ENCODE measurements at regions not wholly inside any gene's neighbourhood (a gene's known extent, or its start where the extent isn't known, plus 50 kb on each side); places are given as distances from the start of the nearest gene placed in this dataset.

GRCh38 chr18:39886136-39886535 lies 2068.9 kb upstream of the PIK3C3 start:
- no peak overlapping the region for H3K27ac Mint-ChIP-seq
- no peak overlapping the region for H3K4me3 Mint-ChIP-seq
- H3K9me3 Mint-ChIP-seq, result no peaks in the 10 kb centered on the region
- no peaks in the 10 kb centered on the region for H3K36me3 Mint-ChIP-seq (ENCODE audit: low read depth)
- no peaks in the 10 kb centered on the region for H3K4me1 Mint-ChIP-seq (ENCODE audit: low read depth)
- intact Hi-C loops (cut with micrococcal nuclease), result no loop called here
- H3K27me3 Mint-ChIP-seq (ENCODE audit: insufficient read depth), result no peaks in the 10 kb centered on the region
- DNase-seq (ENCODE audit: low spot score), result no peak

- intact Hi-C loops (cut with micrococcal nuclease), result no loop called here
These were observed 2082.4 kb upstream of the PIK3C3 start for GRCh38 chr18:39872651-39873050.

GRCh38 chr18:39871961-39872360 lies 2083.1 kb upstream of the PIK3C3 start:
- Mint-ChIP-seq H3K27me3 (ENCODE audit: insufficient read depth) (no peaks in the 10 kb centered on the region), H3K9me3 (no peaks in the 10 kb centered on the region), H3K4me1 (ENCODE audit: low read depth) (no peaks in the 10 kb centered on the region), H3K4me3 (no peak overlapping the region), H3K36me3 (ENCODE audit: low read depth) (no peaks in the 10 kb centered on the region), H3K27ac (no peak overlapping the region)
- DNase-seq (ENCODE audit: low spot score), result no peak
- intact Hi-C loops (cut with micrococcal nuclease), result no loop called here

More at GRCh38 chr18:39872651-39873050, 2082.4 kb upstream of the PIK3C3 start:
- no peaks in the 10 kb centered on the region for H3K27me3 Mint-ChIP-seq (ENCODE audit: insufficient read depth)
- no peaks in the 10 kb centered on the region for H3K36me3 Mint-ChIP-seq (ENCODE audit: low read depth)
- no peaks in the 10 kb centered on the region for H3K4me1 Mint-ChIP-seq (ENCODE audit: low read depth)
- DNase-seq (ENCODE audit: low spot score), result no peak
- no peaks in the 10 kb centered on the region for H3K9me3 Mint-ChIP-seq
- no peak overlapping the region for H3K27ac Mint-ChIP-seq
- H3K4me3 Mint-ChIP-seq, result no peak overlapping the region

GRCh38 chr18:39870591-39870990 lies 2084.4 kb upstream of the PIK3C3 start:
- intact Hi-C loops (cut with micrococcal nuclease), result no loop called here
- H3K36me3 Mint-ChIP-seq (ENCODE audit: low read depth), result no peaks in the 10 kb centered on the region
- no peak overlapping the region for H3K27ac Mint-ChIP-seq
- no peaks in the 10 kb centered on the region for H3K27me3 Mint-ChIP-seq (ENCODE audit: insufficient read depth)
- H3K4me3 Mint-ChIP-seq, result no peak overlapping the region
- no peaks in the 10 kb centered on the region for H3K9me3 Mint-ChIP-seq
- DNase-seq (ENCODE audit: low spot score), result no peak
- H3K4me1 Mint-ChIP-seq (ENCODE audit: low read depth), result no peaks in the 10 kb centered on the region

- H3K36me3 Mint-ChIP-seq (ENCODE audit: low read depth), result no peaks in the 10 kb centered on the region
These were observed 2091.1 kb upstream of the PIK3C3 start for GRCh38 chr18:39863916-39864315.

GRCh38 chr18:39862341-39862740 lies 2092.7 kb upstream of the PIK3C3 start:
- no peak overlapping the region for H3K4me3 Mint-ChIP-seq
- no peaks in the 10 kb centered on the region for H3K4me1 Mint-ChIP-seq (ENCODE audit: low read depth)
- H3K9me3 Mint-ChIP-seq, result no peaks in the 10 kb centered on the region
- no peak for DNase-seq (ENCODE audit: low spot score)
- no peaks in the 10 kb centered on the region for H3K36me3 Mint-ChIP-seq (ENCODE audit: low read depth)
- no peak overlapping the region for H3K27ac Mint-ChIP-seq
- H3K27me3 Mint-ChIP-seq (ENCODE audit: insufficient read depth), result no peaks in the 10 kb centered on the region
- intact Hi-C loops (cut with micrococcal nuclease), result no loop called here

More at GRCh38 chr18:39863916-39864315, 2091.1 kb upstream of the PIK3C3 start:
- no peak overlapping the region for H3K4me3 Mint-ChIP-seq
- H3K27ac Mint-ChIP-seq, result no peak overlapping the region
- H3K4me1 Mint-ChIP-seq (ENCODE audit: low read depth), result no peaks in the 10 kb centered on the region
- no peaks in the 10 kb centered on the region for H3K9me3 Mint-ChIP-seq
- no peak for DNase-seq (ENCODE audit: low spot score)
- intact Hi-C loops (cut with micrococcal nuclease), result no loop called here
- H3K27me3 Mint-ChIP-seq (ENCODE audit: insufficient read depth), result no peaks in the 10 kb centered on the region

- Mint-ChIP-seq H3K36me3 (ENCODE audit: low read depth) (no peaks in the 10 kb centered on the region), H3K27me3 (ENCODE audit: insufficient read depth) (no peaks in the 10 kb centered on the region), H3K4me3 (no peak overlapping the region), H3K27ac (no peak overlapping the region), H3K9me3 (no peaks in the 10 kb centered on the region), H3K4me1 (ENCODE audit: low read depth) (no peaks in the 10 kb centered on the region)
- intact Hi-C loops (cut with micrococcal nuclease), result no loop called here
- no peak for DNase-seq (ENCODE audit: low spot score)
These were observed 2100.7 kb upstream of the PIK3C3 start for GRCh38 chr18:39854291-39854690.

- Mint-ChIP-seq H3K27me3 (ENCODE audit: insufficient read depth) (peaks cover 3% of the 10 kb centered on the region), H3K36me3 (ENCODE audit: low read depth) (no peaks in the 10 kb centered on the region), H3K27ac (no peak overlapping the region), H3K9me3 (no peaks in the 10 kb centered on the region), H3K4me3 (no peak overlapping the region), H3K4me1 (ENCODE audit: low read depth) (no peaks in the 10 kb centered on the region)
- DNase-seq (ENCODE audit: low spot score), result no peak
- intact Hi-C loops (cut with micrococcal nuclease), result no loop called here
These were observed 2108.8 kb upstream of the PIK3C3 start for GRCh38 chr18:39846265-39846664.

GRCh38 chr18:39845631-39846030 lies 2109.4 kb upstream of the PIK3C3 start:
- intact Hi-C loops (cut with micrococcal nuclease), result no loop called here
- Mint-ChIP-seq H3K36me3 (ENCODE audit: low read depth) (no peaks in the 10 kb centered on the region), H3K4me1 (ENCODE audit: low read depth) (no peaks in the 10 kb centered on the region), H3K4me3 (no peak overlapping the region), H3K9me3 (no peaks in the 10 kb centered on the region), H3K27ac (no peak overlapping the region), H3K27me3 (ENCODE audit: insufficient read depth) (peaks cover 3% of the 10 kb centered on the region)
- DNase-seq (ENCODE audit: low spot score), result no peak

- no peak for DNase-seq (ENCODE audit: low spot score)
- H3K4me3 Mint-ChIP-seq, result no peak overlapping the region
- H3K9me3 Mint-ChIP-seq, result no peaks in the 10 kb centered on the region
- H3K27ac Mint-ChIP-seq, result no peak overlapping the region
- H3K4me1 Mint-ChIP-seq (ENCODE audit: low read depth), result no peaks in the 10 kb centered on the region
- no peaks in the 10 kb centered on the region for H3K36me3 Mint-ChIP-seq (ENCODE audit: low read depth)
- intact Hi-C loops (cut with micrococcal nuclease), result no loop called here
- H3K27me3 Mint-ChIP-seq (ENCODE audit: insufficient read depth), result peaks cover 3% of the 10 kb centered on the region
These were observed 2109.9 kb upstream of the PIK3C3 start for GRCh38 chr18:39845106-39845505.

- Mint-ChIP-seq H3K4me3 (no peak overlapping the region), H3K36me3 (ENCODE audit: low read depth) (no peaks in the 10 kb centered on the region), H3K27ac (no peak overlapping the region), H3K4me1 (ENCODE audit: low read depth) (no peaks in the 10 kb centered on the region), H3K27me3 (ENCODE audit: insufficient read depth) (peaks cover 3% of the 10 kb centered on the region), H3K9me3 (no peaks in the 10 kb centered on the region)
- intact Hi-C loops (cut with micrococcal nuclease), result no loop called here
- no peak for DNase-seq (ENCODE audit: low spot score)
These were observed 2111.5 kb upstream of the PIK3C3 start for GRCh38 chr18:39843546-39843945.

GRCh38 chr18:39842366-39842914 lies 2112.6 kb upstream of the PIK3C3 start:
- DNase-seq (ENCODE audit: low spot score), result no peak
- Mint-ChIP-seq H3K27ac (no peak overlapping the region), H3K4me1 (ENCODE audit: low read depth) (no peaks in the 10 kb centered on the region), H3K36me3 (ENCODE audit: low read depth) (no peaks in the 10 kb centered on the region), H3K27me3 (ENCODE audit: insufficient read depth) (peaks cover 3% of the 10 kb centered on the region), H3K4me3 (no peak overlapping the region), H3K9me3 (peaks cover 3% of the 10 kb centered on the region)
- intact Hi-C loops (cut with micrococcal nuclease), result no loop called here

- H3K9me3 Mint-ChIP-seq, result peaks cover 3% of the 10 kb centered on the region
These were observed 2113.3 kb upstream of the PIK3C3 start for GRCh38 chr18:39841482-39842365.

More at GRCh38 chr18:39841482-39842365, 2113.3 kb upstream of the PIK3C3 start:
- DNase-seq (ENCODE audit: low spot score), result no peak
- Mint-ChIP-seq H3K27ac (no peak overlapping the region), H3K27me3 (ENCODE audit: insufficient read depth) (peaks cover 3% of the 10 kb centered on the region), H3K36me3 (ENCODE audit: low read depth) (no peaks in the 10 kb centered on the region), H3K4me3 (no peak overlapping the region), H3K4me1 (ENCODE audit: low read depth) (no peaks in the 10 kb centered on the region)
- intact Hi-C loops (cut with micrococcal nuclease), result no loop called here

Measured in activated T-helper 1 cell treated with anti-CD3 and anti-CD28 coated beads, Interleukin-12 subunit alpha, Interleukin-12 subunit beta, Interleukin-2, Interleukin-4 antibody, amounts not matched to agents 30 ng/mL and 10 ng/mL and 1 ng/mL, durations not matched to agents 14 hours and 24 hours and 36 hours (primary cell).